ENCODE measurements at regions not wholly inside any gene's neighbourhood (a gene's known extent, or its start where the extent isn't known, plus 50 kb on each side); places are given as distances from the start of the nearest gene placed in this dataset.

- TF ChIP-seq RAD21 (IDR thresholded peaks at IDR 0.05 in 1 of 2, conservative IDR thresholded peaks at IDR 0.05 in 1 of 2; ENCODE audit: low read depth in 2 of 2, low read length in 2 of 2) (no peak), EP300 (IDR thresholded peaks at IDR 0.05; ENCODE audit: borderline replicate concordance in 1 of 2, low read depth in 2 of 2, low read length in 2 of 2) (no peak), RBBP5 (IDR thresholded peaks at IDR 0.05; ENCODE audit: borderline replicate concordance, low read depth, low read length) (no peak), TAF1 (IDR thresholded peaks at IDR 0.05; ENCODE audit: low read depth, low read length) (no peak), BACH1 (IDR thresholded peaks at IDR 0.05; ENCODE audit: low read length) (no peak)
These were observed 153.4 kb upstream of the SDK2 start (continued) for GRCh38 chr17:73797594-73798110.
